GOT3 (cell line): ENCODE measurements at regions not wholly inside any gene's neighbourhood (a gene's known extent, or its start where the extent isn't known, plus 50 kb on each side); places are given as distances from the start of the nearest gene placed in this dataset.
"Not testable (repeated sequence)": the region's sequence is repeated elsewhere in the genome, so short reads cannot be mapped to it uniquely, and the experiment has no call there.

ENCODE experiments used
- DNase-seq: peaks from one replicate; lab custom pipeline; 2025; ENCODE audit warnings: mixed read lengths; lab: John Stamatoyannopoulos, UW

DNA sequence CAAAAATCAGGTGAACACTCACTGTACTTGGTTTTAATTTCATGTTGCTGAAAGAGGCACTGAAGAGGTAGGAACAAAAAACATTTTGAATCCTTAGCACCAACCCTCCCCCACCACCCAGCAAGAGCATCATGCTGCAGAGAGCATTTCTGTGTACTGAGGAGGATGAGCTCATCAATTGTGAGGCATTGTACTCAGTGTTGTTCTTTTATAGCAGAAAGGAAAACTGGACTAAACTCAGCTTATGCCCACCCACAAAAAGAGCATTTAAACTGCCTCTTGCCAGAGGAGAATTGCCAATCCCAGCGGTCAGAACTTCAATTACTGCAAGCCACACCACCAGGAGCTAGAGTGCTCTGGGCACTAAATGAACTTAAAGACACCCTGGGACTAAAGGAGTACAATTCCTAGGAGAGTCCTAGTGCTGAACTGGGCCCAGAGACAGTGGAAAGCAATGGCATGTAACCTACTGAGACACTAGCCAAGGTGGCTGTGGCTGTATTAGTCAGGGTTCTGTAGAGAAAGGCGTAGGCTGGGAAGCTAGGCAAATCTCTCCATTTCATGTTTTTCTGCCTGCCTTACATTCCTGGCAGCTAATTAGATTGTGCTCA, 280.7 kb upstream of the KLHL4 start:
- no peak for DNase-seq

DNA sequence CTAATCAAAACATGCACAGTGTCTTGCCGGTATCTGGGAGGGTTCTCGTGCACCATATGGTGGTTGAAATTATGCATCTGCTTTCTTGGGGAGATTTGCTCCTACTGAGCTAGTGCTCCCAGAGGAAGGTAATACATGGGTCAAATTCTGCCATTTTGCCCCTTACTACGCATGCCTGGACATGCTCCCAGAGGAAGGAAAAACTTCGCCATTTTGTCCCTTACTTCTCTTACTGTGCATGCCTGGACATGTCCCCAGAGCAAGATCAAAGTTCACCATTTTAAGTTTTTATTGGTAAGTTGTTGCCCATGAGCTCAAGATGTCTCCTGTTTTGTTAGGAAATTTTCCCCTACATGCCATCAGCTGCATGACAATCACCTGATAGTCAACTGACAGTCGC, 252.1 kb upstream of the KLHL4 start:
- DNase-seq = no peak

DNA sequence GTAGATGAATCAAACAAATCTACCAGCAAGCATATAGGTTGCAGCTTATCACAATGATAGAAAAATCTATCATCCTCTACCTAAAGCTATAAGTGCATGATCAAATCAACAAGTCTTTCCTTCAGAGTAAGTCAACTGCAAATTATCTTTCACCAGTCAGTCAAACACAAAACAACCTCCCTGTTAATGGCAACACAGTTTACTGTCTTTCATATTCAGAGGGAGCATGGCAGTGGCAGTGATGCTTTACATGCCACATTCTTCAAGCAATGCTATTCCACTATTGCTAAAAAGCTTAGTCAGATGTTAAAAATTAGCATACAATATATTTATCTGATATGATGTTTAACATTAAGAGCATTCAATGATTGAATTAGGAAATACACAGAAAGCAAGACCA, 245.1 kb upstream of the KLHL4 start:
- DNase-seq = no peak

DNA sequence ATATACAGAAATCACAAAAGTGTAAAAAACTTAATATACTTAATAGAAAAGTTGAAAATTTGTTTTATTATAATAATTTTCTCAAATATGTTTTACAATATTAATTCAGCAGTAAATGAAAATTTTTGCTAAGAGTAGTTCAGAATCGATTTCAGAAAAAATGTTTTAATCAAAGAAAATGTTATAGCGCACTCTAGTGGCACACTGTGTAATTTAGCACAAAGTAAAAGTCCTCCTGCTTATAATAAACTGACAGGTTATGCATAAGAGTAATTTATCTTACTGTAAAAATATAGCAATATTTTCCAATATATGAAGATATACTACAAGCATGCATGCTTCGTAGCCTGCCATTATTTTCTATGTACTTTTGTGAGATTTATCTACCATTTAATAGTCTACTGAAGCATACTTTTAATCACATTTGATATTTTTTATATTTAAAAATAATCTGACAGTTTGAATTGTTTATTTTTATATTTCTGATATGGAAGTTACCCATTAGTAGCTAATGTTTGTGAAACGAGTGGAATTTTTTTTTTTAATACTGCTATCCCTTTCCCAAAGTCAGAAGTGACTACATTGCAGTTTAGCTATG, 217.9 kb upstream of the KLHL4 start:
- no peak for DNase-seq

DNA sequence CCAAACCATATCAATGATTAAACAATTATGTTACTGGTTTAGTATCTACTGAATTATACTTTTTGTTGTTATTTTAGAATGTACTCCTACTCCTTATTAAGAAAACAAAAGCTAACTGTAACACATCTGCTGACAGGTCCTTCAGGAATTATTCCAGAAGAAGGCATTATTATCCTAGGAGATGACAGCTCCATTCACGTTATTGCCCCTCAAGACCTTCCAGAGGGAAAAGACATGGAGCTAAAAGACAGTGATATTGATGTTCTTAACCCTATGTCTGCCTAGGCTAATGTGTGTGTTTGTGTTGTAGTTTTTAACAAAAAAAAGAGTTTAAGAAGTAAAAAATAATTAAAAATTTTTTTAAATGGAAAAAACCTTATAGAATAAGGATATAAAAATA, 206.8 kb upstream of the KLHL4 start:
- no peak for DNase-seq

DNA sequence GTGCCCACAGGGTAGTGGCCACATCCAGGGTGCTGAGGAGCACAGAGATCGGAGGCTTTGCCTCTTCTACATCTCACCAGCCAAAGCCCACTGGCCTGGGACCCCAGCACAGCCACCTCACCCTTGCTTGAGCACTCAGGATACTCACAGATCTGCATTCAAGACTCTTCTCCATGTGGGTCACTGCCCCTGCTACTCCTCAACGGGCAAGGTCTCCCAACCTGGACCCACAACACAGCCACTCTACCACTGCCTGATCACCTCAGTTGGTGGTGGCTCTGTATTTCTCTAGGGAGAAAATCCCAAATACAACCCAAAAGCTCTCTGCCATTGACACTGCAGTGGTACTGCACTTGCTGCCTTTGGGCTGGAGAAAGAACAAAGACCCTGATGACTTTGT, 190.3 kb upstream of the KLHL4 start:
- no peak for DNase-seq

DNA sequence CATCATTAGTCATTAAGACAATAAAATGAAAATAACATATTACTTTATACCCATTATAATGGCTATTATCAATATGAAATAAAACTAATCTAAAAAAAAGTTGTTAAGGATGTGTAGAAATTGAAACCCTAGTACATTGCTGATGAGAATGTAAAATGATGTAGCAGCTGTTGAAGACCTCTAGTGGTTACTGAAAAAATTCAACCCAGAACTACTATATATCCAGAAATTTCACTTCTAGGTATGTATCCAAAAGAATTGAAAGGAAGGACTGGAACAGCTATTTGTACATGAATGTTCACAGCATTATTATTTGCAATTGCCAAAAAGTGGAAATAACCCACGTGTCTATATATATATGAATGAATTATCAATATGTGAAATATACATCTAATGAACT, 180.3 kb upstream of the KLHL4 start:
- no peak for DNase-seq

DNA sequence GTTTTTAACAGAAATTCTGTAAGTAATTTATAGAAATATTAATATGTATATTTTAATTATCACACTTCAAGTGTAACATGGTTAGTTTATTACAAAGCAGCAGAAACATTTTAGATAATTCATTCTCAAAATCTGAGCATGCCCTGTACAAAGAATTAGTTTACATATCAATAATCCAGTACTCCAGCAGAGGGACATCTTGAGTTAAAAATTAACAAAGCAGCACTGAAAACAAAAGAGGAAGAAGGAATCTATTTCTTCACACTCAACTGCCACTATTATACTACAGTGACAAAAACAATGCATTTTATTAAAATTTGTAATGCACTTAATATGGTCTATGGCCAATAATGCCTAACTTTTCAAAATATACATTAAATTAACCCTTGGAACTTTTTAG, 179.1 kb upstream of the KLHL4 start:
- DNase-seq = no peak

DNA sequence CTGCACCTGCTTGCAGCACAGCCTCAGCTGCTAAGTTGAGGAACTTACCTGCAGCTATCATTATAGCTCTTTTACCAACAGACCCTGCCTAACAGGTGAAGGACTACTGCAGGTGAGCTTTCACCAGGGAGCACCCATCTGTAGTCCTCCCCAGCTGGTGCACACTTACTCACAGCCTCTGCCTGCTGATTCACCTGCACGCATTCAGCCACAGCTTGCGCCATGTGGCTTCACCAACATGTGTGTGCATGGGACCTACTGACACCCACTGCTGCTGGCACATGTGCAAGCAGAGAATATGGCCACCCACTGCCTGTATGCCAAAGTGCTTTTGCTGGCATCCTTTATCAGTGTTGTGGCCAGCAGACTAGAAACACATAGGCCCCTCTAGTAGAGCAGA, 146.7 kb upstream of the KLHL4 start:
- no peak for DNase-seq

DNA sequence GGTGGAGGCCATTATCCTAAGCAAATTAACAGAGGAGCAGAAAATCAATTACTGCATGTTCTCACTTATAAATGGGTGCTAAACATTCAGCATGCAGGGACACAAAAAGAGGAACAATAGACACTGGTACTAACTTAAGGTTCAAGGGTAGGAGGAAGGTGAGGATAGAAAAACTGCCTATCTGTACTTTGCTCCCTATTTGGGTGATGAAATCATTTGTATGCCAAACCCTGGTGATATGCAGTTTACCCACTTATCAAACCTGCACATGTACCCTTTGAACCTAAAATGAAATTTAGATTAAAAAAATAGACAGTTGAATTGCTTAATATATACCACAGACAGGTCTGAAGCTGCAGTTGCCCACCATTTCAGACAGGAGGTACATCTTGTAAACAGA, 143.3 kb upstream of the KLHL4 start:
- no peak for DNase-seq

DNA sequence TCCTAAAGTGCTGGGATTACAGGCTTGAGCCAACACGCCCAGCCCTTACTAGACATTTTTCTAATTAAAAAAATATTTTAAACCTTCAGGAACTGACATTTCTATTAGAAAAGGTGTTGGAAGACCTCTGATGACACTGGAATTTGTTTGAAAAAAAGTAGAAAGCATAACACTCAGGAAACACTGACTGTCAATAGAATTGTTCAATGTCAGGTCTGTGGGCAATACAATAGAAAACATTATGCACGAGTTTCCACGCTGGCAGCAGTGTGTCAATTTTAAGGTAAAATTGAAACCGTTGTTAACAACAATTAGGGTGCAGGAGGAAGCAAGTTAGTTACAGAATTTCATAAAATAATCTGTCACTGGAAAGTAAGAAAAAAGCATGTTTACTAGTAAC, 140.7 kb upstream of the KLHL4 start:
- DNase-seq = no peak

DNA sequence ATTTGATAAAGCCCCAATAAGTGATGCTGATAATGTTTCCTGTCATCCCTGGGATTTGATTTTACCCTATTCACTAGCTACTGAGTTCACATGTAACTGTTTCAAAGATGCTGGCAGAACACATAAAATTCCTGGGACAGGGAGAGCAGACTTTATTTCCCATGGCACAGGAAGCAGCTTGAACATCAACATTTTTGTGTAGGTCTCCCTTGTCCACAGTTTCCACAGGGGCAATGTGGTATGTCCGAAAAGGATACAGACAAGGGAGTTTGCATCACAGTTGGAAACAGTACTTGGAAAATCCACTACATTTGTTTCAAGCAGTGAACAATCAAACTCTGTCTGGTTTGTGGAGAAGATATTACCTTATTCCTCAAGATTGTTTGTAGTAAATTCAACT, 129.2 kb upstream of the KLHL4 start:
- no peak for DNase-seq

DNA sequence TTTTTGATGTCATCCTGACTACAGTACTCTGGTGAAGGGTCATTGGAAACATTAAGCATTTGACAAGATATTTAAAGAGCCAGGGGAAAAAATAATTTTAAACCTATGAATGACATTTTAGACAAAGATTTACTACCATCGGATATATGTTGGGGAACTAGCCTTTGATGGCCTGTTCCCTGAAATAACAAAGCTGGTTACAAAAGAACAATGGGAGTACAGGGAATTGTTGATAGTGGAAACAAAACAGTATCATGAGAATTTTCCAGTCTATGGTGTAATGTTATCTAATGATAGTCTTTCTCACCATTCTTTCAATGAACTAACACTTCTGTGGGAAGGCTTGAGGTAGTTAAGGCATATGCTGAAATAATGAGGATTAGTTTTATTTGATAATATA, 125.9 kb upstream of the KLHL4 start:
- DNase-seq = no peak

DNA sequence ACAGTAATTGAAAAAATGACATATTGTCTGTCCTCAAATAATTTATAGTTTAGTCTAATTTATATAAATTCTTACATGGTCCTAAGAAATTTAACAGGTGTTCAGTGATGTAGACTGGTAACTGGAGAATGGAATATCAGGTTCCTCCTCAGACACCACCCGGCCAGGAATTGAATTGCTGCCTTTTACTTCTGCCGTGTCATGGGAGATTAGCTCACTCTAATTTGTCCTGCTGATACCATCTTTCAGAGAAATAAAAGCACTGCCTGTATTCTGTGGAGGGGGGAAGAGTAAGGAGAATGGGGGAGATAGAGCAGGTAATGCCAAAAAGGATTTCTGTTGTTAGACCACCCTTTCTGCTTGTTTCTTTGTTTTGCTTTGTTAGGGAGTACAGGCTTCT, 125.2 kb upstream of the KLHL4 start:
- no peak for DNase-seq

DNA sequence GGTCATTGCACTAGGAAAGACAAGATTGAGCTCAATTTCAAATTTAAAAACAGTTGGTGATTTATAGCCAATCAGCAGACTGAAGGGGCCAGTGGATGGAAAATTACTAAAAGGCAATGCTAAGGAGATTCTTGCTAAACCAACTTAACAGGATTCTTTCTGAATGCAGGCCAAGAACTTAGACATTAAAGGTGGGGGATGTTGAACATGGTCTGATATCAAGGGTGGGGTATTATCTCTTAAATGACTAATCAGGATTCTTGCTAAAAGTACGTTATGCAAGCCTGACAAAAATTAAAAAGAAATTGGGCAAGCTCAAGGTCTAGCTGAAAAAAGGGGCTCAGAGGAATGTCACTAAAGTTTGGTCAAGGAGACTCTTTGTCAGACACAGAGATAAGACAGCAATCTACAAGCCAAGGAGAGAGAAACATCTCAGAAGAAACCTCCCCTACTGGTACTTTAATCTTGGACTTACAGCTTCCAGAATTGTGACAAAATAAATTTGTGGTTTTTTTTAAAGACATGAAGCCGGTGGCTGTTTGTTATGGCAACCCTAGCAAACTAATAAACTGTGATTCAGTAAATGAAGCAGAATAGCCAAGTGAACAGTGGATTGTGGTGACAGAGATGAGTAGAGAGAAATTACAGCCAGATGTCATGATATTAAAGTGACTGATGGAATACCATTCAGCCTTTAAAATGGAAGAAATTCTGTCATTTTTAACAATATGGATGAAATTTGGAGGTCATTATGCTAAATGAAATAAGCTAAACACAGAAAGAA, 120.3 kb upstream of the KLHL4 start:
- DNase-seq = no peak

DNA sequence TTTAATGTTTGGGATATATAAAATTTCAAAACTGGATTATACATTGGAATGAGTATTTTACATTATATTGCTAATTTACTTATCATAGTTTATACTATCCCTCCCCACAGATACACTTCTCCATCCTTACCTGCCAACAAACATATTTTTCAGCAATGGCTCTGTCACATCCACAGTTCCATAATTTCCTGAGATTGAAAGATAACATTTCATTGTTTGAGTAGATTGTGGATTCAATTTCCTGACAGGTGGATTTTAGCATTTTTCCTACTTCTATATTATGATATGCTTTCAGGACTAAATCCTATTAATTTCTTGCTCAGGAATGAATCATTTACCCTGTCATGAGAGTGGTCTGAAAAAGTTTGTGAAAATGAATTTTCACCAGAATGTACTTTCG, 115.3 kb upstream of the KLHL4 start:
- DNase-seq = no peak

DNA sequence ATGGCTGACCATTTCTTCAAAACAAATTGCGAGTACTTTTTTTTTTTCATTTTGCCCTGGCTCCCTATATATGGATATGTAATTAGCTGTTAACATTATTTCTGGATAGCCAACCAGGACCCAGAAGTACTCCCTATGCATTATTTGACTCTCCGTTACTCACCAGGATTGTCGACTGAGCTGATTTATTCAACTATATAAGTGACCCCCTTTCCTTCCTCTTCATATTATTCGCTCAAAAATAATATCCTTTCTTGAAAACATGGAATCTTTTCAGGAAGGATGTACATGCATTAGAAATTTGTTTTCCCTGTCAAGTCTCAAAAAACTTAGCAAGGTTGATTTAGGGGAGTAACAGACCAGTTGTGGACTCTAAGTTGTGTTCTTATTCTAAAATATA, 114.1 kb upstream of the KLHL4 start:
- no peak for DNase-seq

DNA sequence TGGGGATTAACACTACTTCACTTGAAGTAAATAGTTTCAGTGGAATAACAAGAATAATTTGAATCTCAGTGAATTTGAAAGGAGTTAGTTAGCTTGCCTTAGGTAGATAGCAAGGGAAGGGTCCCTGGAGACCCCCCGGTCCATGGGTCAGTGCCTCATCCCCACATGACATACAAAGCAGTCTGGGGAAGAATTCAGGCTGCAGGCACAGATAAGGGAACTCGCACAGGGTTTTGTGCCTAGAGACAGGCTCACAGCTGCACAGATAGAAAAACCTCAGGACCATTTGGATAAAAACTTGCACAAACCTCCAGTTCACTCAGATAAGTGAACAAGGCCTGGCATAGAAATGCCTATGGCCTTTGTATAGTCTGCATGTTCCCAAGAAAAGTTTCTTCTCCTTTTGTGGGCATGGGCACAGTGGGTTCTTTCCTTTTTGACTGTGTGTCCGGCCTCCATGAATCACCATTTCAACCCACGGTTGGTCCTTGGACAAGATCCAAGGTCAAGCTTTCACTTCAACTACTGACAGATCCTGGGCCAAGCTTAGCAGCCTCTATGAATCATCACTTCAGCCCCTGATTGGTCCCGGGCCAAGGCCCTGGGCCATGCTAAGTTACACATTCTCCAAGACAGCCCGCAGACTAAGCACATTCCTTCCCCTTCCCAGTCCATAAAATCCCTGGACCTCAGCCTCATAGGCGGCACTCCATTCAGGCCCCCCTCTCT, 108.3 kb upstream of the KLHL4 start:
- DNase-seq = peak; percentile 13

DNA sequence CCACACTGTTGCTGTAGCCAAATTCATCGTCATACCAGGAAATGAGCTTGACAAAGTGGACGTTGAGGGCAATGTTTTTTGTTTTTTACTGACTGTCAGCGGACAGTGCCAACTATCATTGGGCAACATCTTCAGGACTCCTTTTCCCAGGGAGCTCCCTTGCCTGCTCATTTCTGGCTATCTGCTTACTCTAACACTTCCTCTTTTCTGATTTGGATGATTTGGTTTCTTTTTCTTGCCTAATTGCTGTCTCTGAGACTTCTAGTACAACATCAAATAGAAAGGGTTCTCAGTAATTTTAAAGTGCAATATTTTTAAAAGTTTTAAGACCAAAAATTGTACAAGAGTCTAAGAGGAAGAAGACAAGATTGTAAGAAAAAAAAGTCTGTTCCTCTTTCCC, 92.0 kb upstream of the KLHL4 start:
- no peak for DNase-seq

DNA sequence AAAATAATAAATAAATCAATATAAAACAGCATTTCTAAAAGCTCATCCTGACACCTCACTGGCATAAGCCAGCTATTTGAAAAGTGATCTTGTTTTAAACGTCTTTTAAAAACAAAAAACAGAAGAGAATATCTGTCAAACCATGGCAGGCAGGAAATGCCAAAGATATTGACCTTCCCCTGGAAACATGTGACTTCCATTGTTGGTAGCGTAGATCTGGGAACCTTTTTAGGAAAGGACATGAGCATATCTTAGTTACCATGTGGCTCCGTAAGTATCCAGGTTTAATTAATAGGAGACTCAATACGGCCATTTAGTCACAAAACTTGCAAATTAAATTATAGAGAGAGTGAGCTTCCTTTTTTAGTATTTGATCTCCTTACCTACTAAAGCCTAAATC, 83.0 kb upstream of the KLHL4 start:
- DNase-seq = no peak

DNA sequence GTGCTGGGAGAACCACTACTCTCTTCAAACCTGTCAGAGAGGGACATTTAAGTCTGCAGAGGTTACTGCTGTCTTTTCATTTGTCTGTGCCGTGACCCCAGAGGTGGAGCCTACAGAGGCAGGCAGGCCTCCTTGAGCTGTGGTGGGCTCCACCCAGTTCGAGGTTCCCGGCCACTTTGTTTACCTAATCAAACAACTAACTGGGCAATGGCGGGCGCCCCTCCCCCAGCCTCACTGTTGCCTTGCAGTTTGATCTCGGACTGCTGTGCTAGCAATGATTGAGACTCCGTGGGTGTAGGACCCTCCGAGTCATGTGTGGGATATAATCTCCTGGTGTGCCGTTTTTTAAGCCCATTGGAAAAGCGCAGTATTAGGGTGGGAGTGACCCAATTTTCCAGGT, 69.0 kb upstream of the KLHL4 start:
- not testable (repeated sequence) for DNase-seq

DNA sequence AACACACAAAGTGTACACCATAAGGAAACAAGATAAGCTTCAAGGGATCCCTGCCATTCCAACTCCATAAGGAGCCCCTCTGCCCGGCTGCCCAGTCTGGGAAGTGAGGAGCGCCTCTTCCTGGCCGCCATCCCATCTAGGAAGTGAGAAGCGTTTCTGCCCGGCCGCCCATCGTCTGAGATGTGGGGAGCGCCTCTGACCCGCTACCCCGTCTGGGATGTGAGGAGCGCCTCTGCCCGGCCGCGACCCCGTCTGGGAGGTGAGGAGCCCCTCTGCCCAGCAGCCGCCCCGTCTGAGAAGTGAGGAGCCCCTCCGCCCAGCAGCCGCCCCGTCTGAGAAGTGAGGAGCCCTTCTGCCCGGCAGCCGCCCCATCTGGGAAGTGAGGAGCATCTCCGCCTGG, 51.8 kb upstream of the KLHL4 start:
- DNase-seq = not testable (repeated sequence)
